ENCODE measurements at regions not wholly inside any gene's neighbourhood (a gene's known extent, or its start where the extent isn't known, plus 50 kb on each side); places are given as distances from the start of the nearest gene placed in this dataset.

- H3K36me3 ChIP-seq (replicated peaks in 1 of 2; ENCODE audit: insufficient read depth in 1 of 2, low read depth in 2 of 2) = no peaks in the 10 kb centered on the region
- H3K9me3 ChIP-seq = no peaks in the 10 kb centered on the region
Measured at GRCh38 chr3:182713111-182713510, 80.2 kb upstream of the ATP11B start.

GRCh38 chr3:182713743-182714517 is 79.4 kb upstream of the ATP11B start:
- DNase-seq = peak in 1 of 4 donors; percentile 37
- Histone ChIP-seq H3K9me3 (no peaks in the 10 kb centered on the region), H3K4me1 (peaks cover 24% of the 10 kb centered on the region), H3K36me3 (replicated peaks in 1 of 2; ENCODE audit: insufficient read depth in 1 of 2, low read depth in 2 of 2) (no peaks in the 10 kb centered on the region), H3K27ac (no peak overlapping the region), H3K27me3 (no peaks in the 10 kb centered on the region), H3K4me3 (no peak overlapping the region)
- 32 to 37% methylated on average over 4 of the region's 4 CpGs for WGBS, 2 donors
- peak; percentile 84 for ATAC-seq
- intact Hi-C loops (cut with DNase I) = loop anchor here (10.0 kb wide), 1 partner anchor 121 kb away; no protein-coding TSS in a partner anchor
- TF ChIP-seq CTCF (IDR thresholded peaks at IDR 0.05) = peak; percentile 9 to 91 (median 77)
- TF ChIP-seq POLR2A (IDR thresholded peaks at IDR 0.05) = no peak

More at GRCh38 chr3:182713111-182713510, 80.2 kb upstream of the ATP11B start:
- intact Hi-C loops (cut with DNase I) = loop anchor here (10.0 kb wide), 1 partner anchor 122 kb away; no protein-coding TSS in a partner anchor
- H3K4me3 ChIP-seq = no peak overlapping the region
- 90 to 91% methylated on average over 3 of the region's 3 CpGs for WGBS, 2 donors
- no peak overlapping the region for H3K27ac ChIP-seq
- TF ChIP-seq CTCF (IDR thresholded peaks at IDR 0.05) = no peak
- TF ChIP-seq POLR2A (IDR thresholded peaks at IDR 0.05) = no peak
- peaks cover 24% of the 10 kb centered on the region for H3K4me1 ChIP-seq
- ATAC-seq = no peak
- no peak for DNase-seq
- no peaks in the 10 kb centered on the region for H3K27me3 ChIP-seq

- H3K4me3 ChIP-seq = no peak overlapping the region
- peaks cover 24% of the 10 kb centered on the region for H3K4me1 ChIP-seq
- TF ChIP-seq CTCF (IDR thresholded peaks at IDR 0.05) (no peak), POLR2A (IDR thresholded peaks at IDR 0.05) (no peak)
- H3K27ac ChIP-seq = no peak overlapping the region
- no peaks in the 10 kb centered on the region for H3K36me3 ChIP-seq (replicated peaks in 1 of 2; ENCODE audit: insufficient read depth in 1 of 2, low read depth in 2 of 2)
- no peak for ATAC-seq
- DNase-seq = no peak
- intact Hi-C loops (cut with DNase I) = loop anchor here (10.0 kb wide), 1 partner anchor 120 kb away; no protein-coding TSS in a partner anchor
- no peaks in the 10 kb centered on the region for H3K9me3 ChIP-seq
- WGBS, 2 donors = 51 to 61% methylated on average over 2 of the region's 2 CpGs
- H3K27me3 ChIP-seq = no peaks in the 10 kb centered on the region
Measured at GRCh38 chr3:182715006-182715405, 78.3 kb upstream of the ATP11B start.

- DNase-seq (no peak), ATAC-seq (peak; percentile 51)
- WGBS, 2 donors = 0 to 35% methylated on average over 1 of the region's 1 CpG
- Histone ChIP-seq H3K36me3 (replicated peaks in 1 of 2; ENCODE audit: insufficient read depth in 1 of 2, low read depth in 2 of 2) (no peaks in the 10 kb centered on the region), H3K9me3 (no peaks in the 10 kb centered on the region), H3K27me3 (no peaks in the 10 kb centered on the region), H3K27ac (peak overlapping the region in 3 of 4 donors; percentile 19 to 48 (median 37)), H3K4me3 (no peak overlapping the region), H3K4me1 (peaks cover 24% of the 10 kb centered on the region)
- intact Hi-C loops (cut with DNase I) = loop anchor here (10.0 kb wide), 1 partner anchor 119 kb away; no protein-coding TSS in a partner anchor
- TF ChIP-seq POLR2A (IDR thresholded peaks at IDR 0.05) (no peak), CTCF (IDR thresholded peaks at IDR 0.05) (no peak)
Measured at GRCh38 chr3:182716114-182716688, 77.1 kb upstream of the ATP11B start.

Data from body of pancreas (tissue), 4 donors.